ENCODE measurements at regions not wholly inside any gene's neighbourhood (a gene's known extent, or its start where the extent isn't known, plus 50 kb on each side); places are given as distances from the start of the nearest gene placed in this dataset.

- TF ChIP-seq CTCF (IDR thresholded peaks at IDR 0.05; ENCODE audit: poor library complexity, severe bottlenecking) (no peak), REST (IDR thresholded peaks at IDR 0.05; ENCODE audit: borderline replicate concordance) (no peak), EZH2 (IDR thresholded peaks at IDR 0.05; ENCODE audit: borderline replicate concordance, insufficient read depth, low read length, poor library complexity, severe bottlenecking) (no peak), POLR2AphosphoS5 (IDR thresholded peaks at IDR 0.05) (no peak), EP300 (conservative IDR thresholded peaks at IDR 0.05; ENCODE audit: poor library complexity, severe bottlenecking) (no peak), RAD21 (conservative IDR thresholded peaks at IDR 0.05) (no peak)
Observed at GRCh38 chr6:119881416-119881815, 531.9 kb upstream of the MAN1A1 start.

All from neural cell (in vitro differentiated cells).